ENCODE measurements at regions not wholly inside any gene's neighbourhood (a gene's known extent, or its start where the extent isn't known, plus 50 kb on each side); places are given as distances from the start of the nearest gene placed in this dataset.
"Not testable (repeated sequence)": the region's sequence is repeated elsewhere in the genome, so short reads cannot be mapped to it uniquely, and the experiment has no call there.

- not testable (repeated sequence) for DNase-seq
These were observed 152.1 kb upstream of the POTEB2 start for GRCh38 chr15:21018176-21018575.

DNA sequence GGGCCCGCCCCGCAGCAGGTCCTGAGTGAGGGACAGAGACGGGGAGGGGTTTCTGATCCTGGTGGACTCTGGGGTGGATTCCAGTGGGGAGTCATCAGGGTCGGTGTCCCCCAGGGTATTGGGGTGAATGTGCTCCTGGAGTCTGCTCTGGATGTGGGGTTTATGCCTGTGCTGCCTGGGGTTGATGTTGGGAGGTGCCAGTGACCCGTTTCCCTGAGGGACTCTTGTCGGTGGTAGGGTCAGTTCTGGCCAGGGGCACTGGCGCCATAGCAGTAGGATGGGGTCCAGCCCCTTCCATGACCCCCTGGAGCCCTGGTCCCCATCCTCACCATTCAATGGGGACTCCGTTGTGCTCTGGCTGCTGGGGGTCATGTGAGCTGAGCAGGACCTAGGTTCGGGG is 151.2 kb upstream of the POTEB2 start:
- not testable (repeated sequence) for DNase-seq

DNA sequence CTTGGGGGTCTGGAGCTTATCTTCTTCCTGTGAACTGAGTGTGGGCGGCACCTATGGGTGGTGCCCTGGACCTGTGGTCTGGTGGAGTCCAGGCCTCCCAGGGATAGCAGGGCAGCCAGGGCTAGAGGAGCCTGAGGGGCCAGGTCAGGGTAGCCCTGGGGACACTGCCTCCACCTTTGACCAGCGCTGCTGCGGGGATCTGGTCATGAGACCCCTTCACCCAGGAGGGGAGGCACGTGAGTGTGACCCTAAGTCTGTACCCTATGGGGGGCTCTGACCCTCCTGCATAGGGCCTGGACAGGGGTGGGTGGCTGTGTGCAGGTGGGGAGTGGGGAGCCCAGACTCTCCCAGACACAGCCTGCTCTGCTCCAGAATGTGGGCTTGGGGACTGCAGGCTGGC is 150.5 kb upstream of the POTEB2 start:
- not testable (repeated sequence) for DNase-seq

- DNase-seq, result not testable (repeated sequence)
These were observed 149.1 kb upstream of the POTEB2 start for GRCh38 chr15:21015171-21015570.

- not testable (repeated sequence) for DNase-seq
These were observed 147.2 kb upstream of the POTEB2 start for GRCh38 chr15:21013308-21013707.

DNA sequence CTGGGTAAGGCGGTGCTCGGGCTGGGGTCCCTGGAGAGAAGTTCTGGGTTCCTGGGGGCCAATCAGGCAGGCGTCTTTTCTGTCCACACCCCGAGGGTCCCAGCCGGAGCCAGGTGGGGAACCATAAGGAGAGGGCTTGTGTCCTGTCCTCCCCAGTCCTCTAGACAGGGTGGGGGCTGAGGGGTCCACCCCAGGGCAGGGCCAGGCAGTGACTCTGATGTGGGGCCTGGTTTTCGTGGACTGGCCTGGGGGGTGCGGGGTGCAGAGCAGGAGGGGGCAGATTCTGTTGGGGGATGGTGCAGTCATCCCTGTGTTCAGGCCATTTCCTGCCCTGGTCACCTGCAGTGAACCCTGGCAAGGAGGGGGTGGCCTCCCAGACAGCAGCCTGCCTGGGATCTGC is 143.5 kb upstream of the POTEB2 start:
- not testable (repeated sequence) for DNase-seq

GRCh38 chr15:21003459-21003858 is 137.3 kb upstream of the POTEB2 start:
- DNase-seq, result not testable (repeated sequence)

- not testable (repeated sequence) for DNase-seq
These were observed 135.8 kb upstream of the POTEB2 start for GRCh38 chr15:21001950-21002349.

- not testable (repeated sequence) for DNase-seq
These were observed 125.6 kb upstream of the POTEB2 start for GRCh38 chr15:20991691-20992090.

DNA sequence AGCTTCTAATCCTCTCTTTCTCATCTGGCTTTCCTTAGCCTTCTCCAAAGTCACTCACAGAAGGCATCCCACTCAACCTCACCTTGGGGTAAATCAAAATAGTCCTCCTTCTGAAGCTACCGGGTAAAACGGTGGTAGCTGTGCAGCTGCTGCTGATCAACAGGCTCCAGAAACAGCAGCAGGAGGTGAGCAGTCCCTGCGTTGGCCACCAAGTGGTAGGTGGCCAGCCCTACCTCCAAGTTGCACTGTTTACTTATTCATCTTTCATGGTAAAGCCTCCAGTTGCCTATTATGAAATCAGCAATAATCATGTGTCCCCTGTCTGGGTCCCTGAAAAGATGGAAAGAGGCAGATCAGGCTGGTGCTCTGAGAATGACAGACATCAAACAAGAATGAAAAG is 125.1 kb upstream of the POTEB2 start:
- DNase-seq, result not testable (repeated sequence)

GRCh38 chr15:20986775-20987174 is 120.7 kb upstream of the POTEB2 start:
- not testable (repeated sequence) for DNase-seq

DNA sequence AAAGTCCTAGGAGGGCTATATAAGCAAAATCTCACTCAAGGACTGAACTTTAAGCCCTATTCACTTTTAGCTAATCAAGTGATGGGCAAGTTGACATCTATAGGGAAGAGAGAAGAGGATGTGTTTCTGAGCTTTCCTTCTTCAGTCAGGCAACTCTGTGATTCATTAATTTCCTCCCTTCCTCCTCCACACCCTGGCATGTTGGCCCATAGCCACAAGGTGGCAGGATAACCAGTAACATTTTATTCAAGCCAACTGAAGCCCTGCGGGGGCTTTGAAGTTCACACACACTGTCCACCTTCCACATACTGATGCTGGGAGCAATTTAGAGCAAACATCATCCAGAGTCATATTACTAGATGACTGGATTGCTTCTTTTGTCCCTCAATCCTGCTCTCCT is 111.9 kb upstream of the POTEB2 start:
- DNase-seq, result not testable (repeated sequence)

DNA sequence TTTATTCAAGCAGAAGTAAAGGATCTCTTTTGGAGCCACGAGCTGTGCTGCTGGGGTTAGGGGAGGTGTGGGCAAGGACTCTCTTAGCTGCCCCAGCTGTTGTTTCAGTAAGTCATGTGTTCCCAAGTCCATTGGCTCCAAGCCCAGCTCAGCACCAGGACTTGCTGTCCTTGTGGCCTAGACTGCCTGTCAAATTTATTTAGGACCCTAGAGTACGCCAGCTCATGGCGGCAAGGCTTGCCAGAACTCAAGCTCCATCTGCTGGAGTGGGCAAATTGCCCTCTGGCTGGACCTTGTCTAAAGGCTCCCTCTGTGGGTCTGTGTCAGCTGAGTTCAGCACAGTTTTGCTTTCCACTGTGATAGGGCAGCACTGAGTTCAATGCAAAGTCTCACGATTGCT is 106.6 kb upstream of the POTEB2 start:
- DNase-seq, result not testable (repeated sequence)

DNA sequence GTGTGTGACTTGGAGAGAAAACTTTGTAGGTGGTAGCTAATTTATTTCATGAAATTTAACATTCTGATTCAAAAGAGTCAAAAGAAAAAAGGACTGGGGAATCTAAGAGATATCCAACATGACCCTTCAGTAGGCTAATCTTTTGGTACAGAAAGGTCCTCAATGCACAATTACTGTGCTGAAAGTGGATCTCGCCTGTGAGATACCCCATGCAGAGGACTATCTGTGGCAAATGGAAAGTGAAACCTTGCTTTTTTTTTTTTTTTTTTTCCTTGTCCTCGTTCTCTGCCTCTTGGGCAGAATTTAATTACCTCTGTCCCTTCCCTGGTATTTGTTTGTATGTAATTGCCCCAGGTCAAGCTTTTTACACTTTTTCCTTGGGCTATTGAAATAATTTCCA is 93.2 kb upstream of the POTEB2 start:
- not testable (repeated sequence) for DNase-seq

DNA sequence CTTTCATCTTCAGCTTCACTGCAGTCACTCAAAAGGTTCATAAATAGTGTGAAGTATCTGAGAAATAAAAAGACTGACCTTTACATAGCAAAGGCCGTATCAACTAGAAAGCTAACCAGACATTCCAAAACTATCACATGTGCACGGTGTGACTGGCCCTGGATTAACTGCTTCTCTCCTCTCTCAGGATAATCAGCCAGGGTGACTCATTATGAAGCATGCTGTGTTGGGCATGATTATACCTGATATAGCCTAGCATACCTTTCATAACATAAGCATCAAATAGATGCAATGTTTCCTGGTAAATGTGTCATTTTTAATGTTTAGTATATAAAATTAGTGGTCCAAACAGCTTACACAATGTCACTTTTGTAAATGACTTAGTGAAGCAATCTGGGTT is 63.2 kb upstream of the POTEB2 start:
- not testable (repeated sequence) for DNase-seq

All from activated naive CD4-positive, alpha-beta T cell treated with anti-CD3 and anti-CD28 coated beads, Interleukin-2, amount 50 U/mL, for 16 hours (primary cell).